ENCODE measurements at regions not wholly inside any gene's neighbourhood (a gene's known extent, or its start where the extent isn't known, plus 50 kb on each side); places are given as distances from the start of the nearest gene placed in this dataset.

- Histone ChIP-seq H3K9me3 (ENCODE audit: low read length) (no peaks in the 10 kb centered on the region), H3K36me3 (replicated peaks in 1 of 2; ENCODE audit: control insufficient read depth in 1 of 2, insufficient read depth in 2 of 2, low read length in 2 of 2) (no peaks in the 10 kb centered on the region; a peak in 1 of 5 replicates), H3K79me2 (ENCODE audit: insufficient read depth, low read length) (no peaks in the 10 kb centered on the region), H3K4me3 (replicated peaks in 1 of 3; ENCODE audit: insufficient read depth in 1 of 3, low read depth in 2 of 3, low read length in 3 of 3) (no peak overlapping the region), H3K27ac (ENCODE audit: extremely low read length, insufficient read depth, low read length) (no peak overlapping the region), H3K27me3 (ENCODE audit: control insufficient read depth in 1 of 2, insufficient read depth in 2 of 2, low read length in 2 of 2) (no peaks in the 10 kb centered on the region), H3K9ac (ENCODE audit: insufficient read depth, low read depth, low read length) (no peak overlapping the region), H2AFZ (ENCODE audit: low read length) (no peak overlapping the region), H4K20me1 (ENCODE audit: insufficient read depth, low read length) (no peaks in the 10 kb centered on the region), H3K4me1 (ENCODE audit: insufficient read depth, low read length) (no peaks in the 10 kb centered on the region), H3K4me2 (ENCODE audit: low read depth, low read length) (no peak overlapping the region)
- ChIA-PET CTCF (ENCODE audit: low intra/inter-chr PET ratio, low total read pairs) (no interaction called here), POLR2A (no interaction called here)
- ATAC-seq (no peak), FAIRE-seq (no peak), DNase-seq (ENCODE audit: low spot score) (no peak)
- BruUV-seq (replicated peaks) = no TSS peak
- intact Hi-C loops (cut with micrococcal nuclease; ENCODE audit: unreplicated experiment) (no loop called here), in situ Hi-C loops (cut with HindIII; ENCODE audit: extremely low pct_ligation_motif_present, low pct_unique_long_range_greater_than_20kb) (no loop called here)
- 93% methylated on average over 3 of the region's 3 CpGs for WGBS (ENCODE audit: low lambda C conversion rate)
- TF ChIP-seq SP1 (IDR thresholded peaks at IDR 0.05) (no peak), SP1 (CRISPR knock-in tag; IDR thresholded peaks at IDR 0.05) (no peak), ZUFSP (CRISPR knock-in tag; IDR thresholded peaks at IDR 0.05; ENCODE audit: borderline replicate concordance) (no peak), MIER2 (CRISPR knock-in tag; IDR thresholded peaks at IDR 0.05) (no peak), ELF1 (CRISPR knock-in tag; IDR thresholded peaks at IDR 0.05) (no peak), ATF5 (CRISPR knock-in tag; IDR thresholded peaks at IDR 0.05; ENCODE audit: low read depth) (no peak), ZFP82 (CRISPR knock-in tag; IDR thresholded peaks at IDR 0.05; ENCODE audit: borderline replicate concordance) (no peak), HNF4A (CRISPR knock-in tag; IDR thresholded peaks at IDR 0.05) (no peak), BRD4 (CRISPR knock-in tag; IDR thresholded peaks at IDR 0.05) (no peak)
- TF ChIP-seq, protein P1, sequence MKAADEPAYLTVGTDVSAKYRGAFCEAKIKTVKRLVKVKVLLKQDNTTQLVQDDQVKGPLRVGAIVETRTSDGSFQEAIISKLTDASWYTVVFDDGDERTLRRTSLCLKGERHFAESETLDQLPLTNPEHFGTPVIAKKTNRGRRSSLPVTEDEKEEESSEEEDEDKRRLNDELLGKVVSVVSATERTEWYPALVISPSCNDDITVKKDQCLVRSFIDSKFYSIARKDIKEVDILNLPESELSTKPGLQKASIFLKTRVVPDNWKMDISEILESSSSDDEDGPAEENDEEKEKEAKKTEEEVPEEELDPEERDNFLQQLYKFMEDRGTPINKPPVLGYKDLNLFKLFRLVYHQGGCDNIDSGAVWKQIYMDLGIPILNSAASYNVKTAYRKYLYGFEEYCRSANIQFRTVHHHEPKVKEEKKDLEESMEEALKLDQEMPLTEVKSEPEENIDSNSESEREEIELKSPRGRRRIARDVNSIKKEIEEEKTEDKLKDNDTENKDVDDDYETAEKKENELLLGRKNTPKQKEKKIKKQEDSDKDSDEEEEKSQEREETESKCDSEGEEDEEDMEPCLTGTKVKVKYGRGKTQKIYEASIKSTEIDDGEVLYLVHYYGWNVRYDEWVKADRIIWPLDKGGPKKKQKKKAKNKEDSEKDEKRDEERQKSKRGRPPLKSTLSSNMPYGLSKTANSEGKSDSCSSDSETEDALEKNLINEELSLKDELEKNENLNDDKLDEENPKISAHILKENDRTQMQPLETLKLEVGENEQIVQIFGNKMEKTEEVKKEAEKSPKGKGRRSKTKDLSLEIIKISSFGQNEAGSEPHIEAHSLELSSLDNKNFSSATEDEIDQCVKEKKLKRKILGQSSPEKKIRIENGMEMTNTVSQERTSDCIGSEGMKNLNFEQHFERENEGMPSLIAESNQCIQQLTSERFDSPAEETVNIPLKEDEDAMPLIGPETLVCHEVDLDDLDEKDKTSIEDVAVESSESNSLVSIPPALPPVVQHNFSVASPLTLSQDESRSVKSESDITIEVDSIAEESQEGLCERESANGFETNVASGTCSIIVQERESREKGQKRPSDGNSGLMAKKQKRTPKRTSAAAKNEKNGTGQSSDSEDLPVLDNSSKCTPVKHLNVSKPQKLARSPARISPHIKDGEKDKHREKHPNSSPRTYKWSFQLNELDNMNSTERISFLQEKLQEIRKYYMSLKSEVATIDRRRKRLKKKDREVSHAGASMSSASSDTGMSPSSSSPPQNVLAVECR (CRISPR knock-in tag; IDR thresholded peaks at IDR 0.05; ENCODE audit: borderline replicate concordance) = no peak
- TF ChIP-seq, protein P2, sequence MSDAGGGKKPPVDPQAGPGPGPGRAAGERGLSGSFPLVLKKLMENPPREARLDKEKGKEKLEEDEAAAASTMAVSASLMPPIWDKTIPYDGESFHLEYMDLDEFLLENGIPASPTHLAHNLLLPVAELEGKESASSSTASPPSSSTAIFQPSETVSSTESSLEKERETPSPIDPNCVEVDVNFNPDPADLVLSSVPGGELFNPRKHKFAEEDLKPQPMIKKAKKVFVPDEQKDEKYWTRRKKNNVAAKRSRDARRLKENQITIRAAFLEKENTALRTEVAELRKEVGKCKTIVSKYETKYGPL (CRISPR knock-in tag; IDR thresholded peaks at IDR 0.05) = no peak
- TF ChIP-seq, protein P3, sequence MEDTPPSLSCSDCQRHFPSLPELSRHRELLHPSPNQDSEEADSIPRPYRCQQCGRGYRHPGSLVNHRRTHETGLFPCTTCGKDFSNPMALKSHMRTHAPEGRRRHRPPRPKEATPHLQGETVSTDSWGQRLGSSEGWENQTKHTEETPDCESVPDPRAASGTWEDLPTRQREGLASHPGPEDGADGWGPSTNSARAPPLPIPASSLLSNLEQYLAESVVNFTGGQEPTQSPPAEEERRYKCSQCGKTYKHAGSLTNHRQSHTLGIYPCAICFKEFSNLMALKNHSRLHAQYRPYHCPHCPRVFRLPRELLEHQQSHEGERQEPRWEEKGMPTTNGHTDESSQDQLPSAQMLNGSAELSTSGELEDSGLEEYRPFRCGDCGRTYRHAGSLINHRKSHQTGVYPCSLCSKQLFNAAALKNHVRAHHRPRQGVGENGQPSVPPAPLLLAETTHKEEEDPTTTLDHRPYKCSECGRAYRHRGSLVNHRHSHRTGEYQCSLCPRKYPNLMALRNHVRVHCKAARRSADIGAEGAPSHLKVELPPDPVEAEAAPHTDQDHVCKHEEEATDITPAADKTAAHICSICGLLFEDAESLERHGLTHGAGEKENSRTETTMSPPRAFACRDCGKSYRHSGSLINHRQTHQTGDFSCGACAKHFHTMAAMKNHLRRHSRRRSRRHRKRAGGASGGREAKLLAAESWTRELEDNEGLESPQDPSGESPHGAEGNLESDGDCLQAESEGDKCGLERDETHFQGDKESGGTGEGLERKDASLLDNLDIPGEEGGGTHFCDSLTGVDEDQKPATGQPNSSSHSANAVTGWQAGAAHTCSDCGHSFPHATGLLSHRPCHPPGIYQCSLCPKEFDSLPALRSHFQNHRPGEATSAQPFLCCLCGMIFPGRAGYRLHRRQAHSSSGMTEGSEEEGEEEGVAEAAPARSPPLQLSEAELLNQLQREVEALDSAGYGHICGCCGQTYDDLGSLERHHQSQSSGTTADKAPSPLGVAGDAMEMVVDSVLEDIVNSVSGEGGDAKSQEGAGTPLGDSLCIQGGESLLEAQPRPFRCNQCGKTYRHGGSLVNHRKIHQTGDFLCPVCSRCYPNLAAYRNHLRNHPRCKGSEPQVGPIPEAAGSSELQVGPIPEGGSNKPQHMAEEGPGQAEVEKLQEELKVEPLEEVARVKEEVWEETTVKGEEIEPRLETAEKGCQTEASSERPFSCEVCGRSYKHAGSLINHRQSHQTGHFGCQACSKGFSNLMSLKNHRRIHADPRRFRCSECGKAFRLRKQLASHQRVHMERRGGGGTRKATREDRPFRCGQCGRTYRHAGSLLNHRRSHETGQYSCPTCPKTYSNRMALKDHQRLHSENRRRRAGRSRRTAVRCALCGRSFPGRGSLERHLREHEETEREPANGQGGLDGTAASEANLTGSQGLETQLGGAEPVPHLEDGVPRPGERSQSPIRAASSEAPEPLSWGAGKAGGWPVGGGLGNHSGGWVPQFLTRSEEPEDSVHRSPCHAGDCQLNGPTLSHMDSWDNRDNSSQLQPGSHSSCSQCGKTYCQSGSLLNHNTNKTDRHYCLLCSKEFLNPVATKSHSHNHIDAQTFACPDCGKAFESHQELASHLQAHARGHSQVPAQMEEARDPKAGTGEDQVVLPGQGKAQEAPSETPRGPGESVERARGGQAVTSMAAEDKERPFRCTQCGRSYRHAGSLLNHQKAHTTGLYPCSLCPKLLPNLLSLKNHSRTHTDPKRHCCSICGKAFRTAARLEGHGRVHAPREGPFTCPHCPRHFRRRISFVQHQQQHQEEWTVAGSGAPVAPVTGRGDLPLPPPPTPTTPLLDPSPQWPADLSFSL (CRISPR knock-in tag; IDR thresholded peaks at IDR 0.05) = no peak
Observed at GRCh38 chr21:15379776-15380175, 315.0 kb upstream of the NRIP1 start.
